ENCODE measurements at regions not wholly inside any gene's neighbourhood (a gene's known extent, or its start where the extent isn't known, plus 50 kb on each side); places are given as distances from the start of the nearest gene placed in this dataset.

DNA sequence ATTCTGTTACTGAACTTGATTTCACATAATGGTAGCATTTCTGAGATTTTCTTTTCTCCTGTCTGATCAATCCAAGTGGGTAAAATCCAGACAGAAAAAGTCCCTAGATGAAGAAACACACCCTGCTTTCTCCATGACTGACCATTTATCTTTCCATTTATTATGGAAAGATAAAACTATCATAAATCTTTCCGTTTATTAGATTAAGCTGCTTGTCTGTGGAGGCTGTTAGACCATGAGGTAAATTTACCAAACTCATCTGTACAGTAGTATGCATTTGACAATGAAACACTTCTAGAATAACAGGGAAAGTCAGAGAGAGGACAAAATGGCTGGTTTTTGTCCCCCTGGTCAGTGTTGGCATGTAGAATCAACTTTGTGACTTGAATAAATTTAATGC, 491.2 kb upstream of the SEMA6A start:
- in situ Hi-C loops (cut with MboI; ENCODE audit: low sequenced_read_pairs), result no loop called here

DNA sequence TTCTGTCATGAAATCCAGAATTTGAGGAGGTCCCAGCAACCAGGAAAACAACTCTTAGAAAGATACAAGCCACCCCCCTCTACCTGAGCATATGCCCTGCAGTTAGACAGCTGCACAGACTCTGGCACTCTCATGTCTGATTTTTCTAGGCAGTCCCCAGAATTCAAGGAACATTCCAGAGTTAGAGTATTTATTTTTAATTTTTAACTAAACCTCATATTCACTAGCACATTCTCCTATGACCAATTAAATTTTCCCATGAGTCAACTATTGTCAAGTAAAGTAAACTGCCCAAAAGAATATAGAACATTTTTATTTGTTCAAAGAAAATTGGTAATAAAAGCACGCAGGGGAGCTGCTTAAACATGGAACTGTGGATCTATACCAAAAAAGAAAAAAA, 490.5 kb upstream of the SEMA6A start:
- in situ Hi-C loops (cut with MboI; ENCODE audit: low sequenced_read_pairs), result no loop called here

DNA sequence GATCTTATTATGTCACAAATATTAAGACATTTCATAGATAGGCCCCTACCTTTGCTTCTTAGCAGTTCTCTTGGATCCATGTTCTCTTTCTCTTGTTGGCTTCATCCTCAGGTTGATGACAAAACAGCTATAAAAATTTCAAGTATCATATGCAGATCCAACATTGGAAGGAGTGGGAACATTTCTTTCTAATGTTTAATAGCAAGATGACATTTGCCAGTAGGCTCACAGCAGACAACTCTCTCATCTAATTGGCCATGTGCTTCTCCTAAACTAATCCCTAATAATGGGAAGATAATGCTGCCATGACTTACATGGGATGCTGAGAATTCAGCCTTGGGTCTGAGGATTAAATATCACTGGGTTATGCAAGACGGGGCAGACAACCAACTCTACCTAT, 485.5 kb upstream of the SEMA6A start:
- in situ Hi-C loops (cut with MboI; ENCODE audit: low sequenced_read_pairs), result no loop called here

DNA sequence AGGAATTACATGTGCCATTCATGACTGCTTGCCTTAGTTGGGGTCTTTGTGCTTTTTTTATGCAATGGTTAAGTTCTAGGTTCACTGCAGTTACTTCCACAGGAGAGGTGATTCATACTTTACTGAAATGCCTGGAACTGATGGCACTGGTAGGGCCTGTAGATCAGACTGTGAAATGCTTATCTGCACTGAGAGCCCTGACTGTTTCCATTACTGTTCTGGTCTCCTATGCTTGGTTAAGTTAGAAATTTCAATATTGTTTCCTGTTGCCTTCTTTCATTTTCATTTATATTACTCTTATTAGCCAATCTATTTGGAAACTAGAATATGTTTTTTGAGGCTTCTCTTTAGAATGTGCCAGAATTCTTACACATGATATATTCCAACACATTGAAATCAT, 484.1 kb upstream of the SEMA6A start:
- in situ Hi-C loops (cut with MboI; ENCODE audit: low sequenced_read_pairs), result no loop called here

DNA sequence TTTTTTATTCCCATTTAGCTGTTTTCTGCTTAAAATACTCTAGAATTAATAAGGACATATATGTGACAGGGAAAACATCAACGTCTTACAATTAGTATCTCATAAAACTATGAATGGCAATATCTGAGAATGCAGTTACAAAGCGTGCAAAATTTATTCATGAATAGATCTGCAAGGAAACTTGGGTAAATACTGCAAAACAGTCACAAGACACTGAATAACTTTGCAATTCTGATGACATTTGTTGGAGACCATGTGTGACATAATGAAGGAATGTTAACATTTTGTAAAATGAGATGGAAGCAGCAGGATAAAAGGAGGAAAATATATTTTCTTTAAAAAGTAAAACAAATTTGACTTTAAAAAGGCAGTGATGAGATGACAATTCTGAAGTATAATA, 480.9 kb upstream of the SEMA6A start:
- in situ Hi-C loops (cut with MboI; ENCODE audit: low sequenced_read_pairs), result no loop called here

DNA sequence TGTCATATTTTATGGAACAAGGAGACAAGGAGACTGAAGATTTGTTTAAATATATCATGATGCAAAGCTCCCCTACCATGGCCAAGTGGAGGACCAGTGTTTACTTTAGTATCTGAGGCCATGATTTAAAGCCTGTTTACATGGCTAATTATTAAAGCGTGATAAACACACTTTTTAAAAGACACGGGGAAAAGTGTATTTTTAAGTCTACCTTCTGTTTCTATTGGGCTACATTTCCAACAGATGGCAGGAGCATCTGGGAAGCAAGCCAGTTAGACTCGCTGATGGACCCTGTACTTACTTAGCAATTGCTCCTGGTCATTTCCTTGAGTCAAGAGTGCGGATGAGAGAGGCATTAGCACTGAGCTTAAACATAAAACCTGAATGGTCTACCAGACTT, 480.3 kb upstream of the SEMA6A start:
- in situ Hi-C loops (cut with MboI; ENCODE audit: low sequenced_read_pairs), result no loop called here

DNA sequence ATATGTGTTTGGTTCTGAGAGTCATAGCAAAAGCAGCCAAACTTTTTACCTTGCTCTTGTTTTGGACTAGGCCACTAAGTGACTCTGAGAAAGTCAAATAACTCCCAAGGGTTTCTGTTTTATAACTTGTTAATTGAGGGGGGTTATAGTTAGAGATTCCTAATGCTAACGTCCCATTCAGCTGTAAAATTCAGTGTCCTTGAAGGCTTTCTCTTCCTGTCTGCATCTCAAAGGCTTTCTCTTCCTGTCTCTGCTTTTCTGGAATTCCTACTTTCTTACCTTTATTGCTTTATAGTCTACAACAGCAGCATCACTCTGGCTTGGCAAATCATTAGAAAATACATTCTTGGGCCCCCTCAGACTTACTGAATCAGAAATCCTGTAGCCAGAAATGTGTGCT, 479.5 kb upstream of the SEMA6A start:
- in situ Hi-C loops (cut with MboI; ENCODE audit: low sequenced_read_pairs), result no loop called here

DNA sequence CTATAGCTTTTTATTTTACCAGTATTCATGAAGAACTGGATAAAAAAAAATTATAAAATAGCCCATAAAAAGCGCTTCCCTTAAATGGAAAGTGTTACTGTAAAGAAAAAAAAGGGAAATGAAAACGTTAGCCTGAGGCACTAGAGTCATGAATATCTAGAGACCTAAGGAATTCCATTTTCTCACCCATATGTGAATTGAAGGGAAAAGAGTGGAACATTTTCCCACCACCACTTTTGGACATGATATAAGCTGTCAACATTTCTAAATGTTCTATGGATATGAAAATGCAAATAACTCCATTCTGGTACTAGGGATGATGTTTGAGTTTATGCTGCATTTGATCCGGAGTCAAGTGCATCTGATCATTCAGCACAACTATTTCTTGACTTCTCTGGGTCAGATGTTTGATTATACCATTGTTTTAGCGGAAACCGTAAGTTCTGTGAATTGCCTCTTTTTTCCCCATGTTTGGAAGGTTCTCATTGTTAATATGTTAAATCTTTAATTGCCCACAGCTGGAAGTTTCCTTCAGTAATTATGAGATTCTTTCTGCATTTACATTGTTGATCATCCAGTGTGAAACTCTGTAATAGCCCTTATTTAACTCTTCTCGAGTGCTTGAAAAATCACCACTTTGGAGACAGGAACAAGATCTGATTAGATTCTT, 467.4 kb upstream of the SEMA6A start:
- in situ Hi-C loops (cut with MboI; ENCODE audit: low sequenced_read_pairs), result no loop called here

DNA sequence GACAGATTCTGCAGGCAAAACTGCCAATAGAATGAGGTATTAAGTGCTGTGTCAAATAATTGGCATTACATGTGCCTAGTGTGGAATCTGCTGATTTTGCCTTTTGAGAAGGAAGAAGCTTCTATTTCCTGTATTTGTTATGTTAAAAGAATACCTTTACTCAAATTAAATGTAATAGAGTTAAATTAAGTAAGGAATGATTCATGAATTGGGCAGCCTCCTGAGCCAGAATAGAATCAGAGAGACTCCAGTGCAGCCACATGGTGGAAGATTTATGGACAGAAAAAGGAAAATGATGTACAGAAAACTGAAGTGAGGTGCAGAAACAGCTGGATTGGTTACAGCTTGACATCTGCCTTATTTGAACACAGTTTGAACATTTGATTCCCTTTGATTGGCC, 464.4 kb upstream of the SEMA6A start:
- in situ Hi-C loops (cut with MboI; ENCODE audit: low sequenced_read_pairs), result no loop called here

DNA sequence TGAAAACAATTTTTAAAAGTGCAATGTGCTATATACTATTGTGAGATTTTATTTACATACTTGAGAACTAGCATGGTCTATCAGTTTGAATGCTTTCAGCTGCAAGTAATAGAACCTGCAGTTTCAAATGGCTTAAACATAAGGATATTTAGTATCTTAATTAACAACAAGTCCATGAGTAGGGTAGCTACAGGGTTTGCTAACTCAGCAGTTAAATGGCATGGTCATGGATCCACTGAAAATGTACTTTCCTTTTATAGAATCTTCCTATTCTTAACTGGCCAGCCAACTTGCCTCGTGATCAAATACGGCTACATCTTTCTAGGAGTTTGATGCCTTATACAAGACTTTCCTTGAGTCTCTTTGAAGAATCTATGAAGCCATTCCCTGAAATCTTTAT, 452.8 kb upstream of the SEMA6A start:
- in situ Hi-C loops (cut with MboI; ENCODE audit: low sequenced_read_pairs), result no loop called here

DNA sequence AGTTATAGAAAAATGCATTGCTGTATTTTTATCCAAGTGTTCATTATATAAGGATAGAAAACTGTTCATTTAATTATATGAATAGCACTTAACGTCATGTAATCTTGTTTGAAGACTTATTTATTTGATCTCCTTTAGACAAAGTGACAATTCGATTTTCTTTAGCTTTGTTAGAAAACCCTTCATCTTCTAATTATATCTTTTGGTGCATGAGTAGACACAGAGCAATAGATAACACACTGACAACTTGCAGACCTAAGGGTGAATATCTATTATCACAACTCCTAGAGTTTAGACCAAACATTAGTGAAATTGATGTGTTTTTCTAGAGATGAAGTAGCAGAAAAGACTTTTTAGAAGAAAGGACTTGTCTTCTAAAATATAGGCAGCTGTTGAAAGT, 446.4 kb upstream of the SEMA6A start:
- in situ Hi-C loops (cut with MboI; ENCODE audit: low sequenced_read_pairs), result no loop called here

DNA sequence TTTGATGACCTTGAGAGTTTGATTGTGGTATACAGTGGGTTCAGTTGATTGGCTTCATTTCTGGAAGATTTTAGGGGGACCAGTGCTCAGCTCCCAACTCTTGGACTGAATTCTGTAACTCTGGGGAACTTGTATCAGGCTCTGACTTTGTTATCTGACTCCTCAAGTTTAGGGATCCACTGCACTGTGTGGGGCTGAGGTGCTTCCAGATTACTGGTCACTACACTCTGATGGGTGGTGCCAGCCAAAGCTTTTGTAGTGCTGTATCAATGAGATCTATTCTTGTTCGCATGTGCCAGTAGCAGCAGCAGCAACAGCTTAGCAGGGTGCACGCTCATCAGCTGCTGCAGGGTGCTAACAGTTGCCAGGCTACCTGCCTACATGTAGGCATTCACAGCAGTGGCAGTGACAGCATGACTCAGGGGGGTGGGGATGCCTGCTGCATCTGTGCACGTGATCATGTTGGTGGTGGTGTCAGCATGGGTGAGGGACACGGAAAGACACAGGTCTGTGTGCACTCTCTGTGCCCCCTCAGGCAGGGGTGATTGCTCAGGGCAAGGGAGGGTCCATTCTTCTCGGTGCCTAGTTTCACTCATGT, 438.8 kb upstream of the SEMA6A start:
- in situ Hi-C loops (cut with MboI; ENCODE audit: low sequenced_read_pairs), result no loop called here

DNA sequence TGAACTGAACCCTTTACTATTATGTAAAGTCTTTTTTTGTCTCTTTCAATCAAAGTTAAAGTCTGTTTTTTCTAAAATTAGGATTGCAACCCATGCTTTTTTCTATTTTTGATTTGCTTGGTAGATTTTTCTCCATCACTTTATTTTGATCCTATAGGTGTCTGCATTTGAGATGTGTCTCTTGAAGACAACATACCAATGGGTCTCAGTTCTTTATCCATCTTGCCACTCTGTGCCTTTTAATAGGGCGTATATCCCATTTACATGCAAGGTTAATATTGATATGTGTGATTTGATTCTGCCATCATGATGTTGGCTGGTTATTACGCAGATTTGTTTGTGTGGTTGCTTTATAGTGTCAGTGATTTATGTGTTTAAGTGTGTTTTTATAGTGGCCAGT, 436.0 kb upstream of the SEMA6A start:
- in situ Hi-C loops (cut with MboI; ENCODE audit: low sequenced_read_pairs), result no loop called here

DNA sequence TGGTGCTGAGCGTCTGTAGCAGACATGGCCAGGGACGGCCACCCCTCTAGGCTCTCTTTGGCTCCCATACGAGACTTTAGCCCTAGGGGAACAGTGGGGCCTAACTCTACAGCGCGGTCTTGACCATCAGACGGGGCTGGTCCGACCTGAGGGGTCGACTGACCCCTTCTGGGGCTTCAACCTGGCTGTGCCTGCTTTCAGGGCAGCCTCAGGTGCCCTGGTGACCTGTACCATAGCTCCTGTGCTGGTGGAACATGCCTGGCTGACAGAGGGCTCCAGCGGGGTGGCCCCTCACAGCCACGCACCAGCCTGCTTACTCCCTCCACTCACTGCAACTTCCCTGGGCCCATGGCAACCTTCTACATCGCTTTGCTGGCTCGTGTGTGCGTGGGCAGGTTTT, 423.4 kb upstream of the SEMA6A start:
- in situ Hi-C loops (cut with MboI; ENCODE audit: low sequenced_read_pairs), result no loop called here

DNA sequence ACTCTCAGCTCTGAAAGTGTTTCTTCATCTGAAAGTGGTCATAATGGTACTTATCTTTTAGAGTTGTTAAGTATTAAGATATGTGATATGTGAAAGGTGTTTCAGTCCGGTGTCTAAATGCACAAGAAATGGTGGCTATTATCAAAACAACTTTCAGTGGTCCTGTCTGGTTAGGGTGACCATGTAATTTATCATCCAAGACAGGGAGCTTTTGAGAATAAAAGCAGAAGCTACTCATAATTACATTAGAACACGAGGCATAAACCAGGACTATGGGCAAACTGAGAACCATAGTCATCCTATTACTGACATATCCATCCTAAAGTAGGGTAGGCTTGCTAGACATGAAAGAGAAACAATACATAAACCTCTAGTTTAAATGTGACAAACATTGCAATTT, 418.1 kb upstream of the SEMA6A start:
- in situ Hi-C loops (cut with MboI; ENCODE audit: low sequenced_read_pairs), result no loop called here

DNA sequence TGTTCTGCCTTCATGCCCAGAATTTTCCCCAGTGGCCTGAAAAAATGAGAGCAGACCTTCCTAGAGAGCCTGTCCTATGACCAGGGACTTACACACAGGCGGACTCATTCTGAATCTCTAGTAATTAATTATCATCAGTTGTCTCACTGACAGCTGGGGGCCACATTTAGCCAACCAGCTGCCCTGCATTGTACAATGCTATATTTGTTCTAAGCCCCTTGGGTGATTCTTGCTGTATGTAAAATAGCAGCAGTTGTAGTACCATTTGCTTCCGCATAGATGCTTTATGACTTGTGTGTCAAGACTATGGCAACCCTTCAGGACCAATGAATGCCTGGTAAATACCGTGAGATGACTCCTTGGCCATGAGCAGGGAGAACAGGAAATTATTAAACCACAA, 415.4 kb upstream of the SEMA6A start:
- in situ Hi-C loops (cut with MboI; ENCODE audit: low sequenced_read_pairs), result no loop called here

DNA sequence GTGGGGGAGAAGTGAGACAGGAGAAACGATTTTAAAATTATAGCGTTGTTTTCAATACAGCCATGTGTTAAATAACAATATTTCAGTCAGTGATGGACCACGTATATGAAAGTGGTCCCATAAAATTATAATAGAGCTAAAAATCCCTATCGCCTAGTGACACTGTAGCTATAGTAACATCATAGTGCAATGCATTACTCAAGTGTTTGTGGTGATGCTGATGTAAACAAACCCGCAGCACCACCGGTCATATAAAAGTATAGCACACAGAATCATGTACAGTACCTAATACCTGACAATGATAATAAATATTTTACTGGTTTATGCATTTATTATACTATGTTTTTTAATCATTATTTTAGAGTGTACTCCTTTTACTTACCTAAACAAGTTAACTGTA, 407.4 kb upstream of the SEMA6A start:
- in situ Hi-C loops (cut with MboI; ENCODE audit: low sequenced_read_pairs), result no loop called here

DNA sequence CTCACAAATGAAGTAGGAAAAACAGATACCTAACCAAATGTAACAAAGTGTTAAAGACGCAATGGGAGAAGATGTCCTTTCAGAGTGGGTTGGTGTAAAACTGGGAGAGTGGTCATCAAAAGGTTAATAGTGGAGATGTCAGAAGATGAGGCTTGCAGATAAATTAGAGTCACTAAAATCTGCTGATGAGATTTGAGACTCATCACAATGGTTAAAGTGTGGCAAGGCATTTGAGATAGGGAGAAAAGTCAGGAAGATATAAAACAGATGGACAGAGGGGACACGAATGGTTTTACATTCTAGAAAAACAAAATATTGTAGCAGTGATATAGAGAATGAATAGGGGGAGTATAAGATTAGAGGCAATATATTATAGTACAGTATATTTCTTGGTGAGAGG, 406.0 kb upstream of the SEMA6A start:
- in situ Hi-C loops (cut with MboI; ENCODE audit: low sequenced_read_pairs), result no loop called here

DNA sequence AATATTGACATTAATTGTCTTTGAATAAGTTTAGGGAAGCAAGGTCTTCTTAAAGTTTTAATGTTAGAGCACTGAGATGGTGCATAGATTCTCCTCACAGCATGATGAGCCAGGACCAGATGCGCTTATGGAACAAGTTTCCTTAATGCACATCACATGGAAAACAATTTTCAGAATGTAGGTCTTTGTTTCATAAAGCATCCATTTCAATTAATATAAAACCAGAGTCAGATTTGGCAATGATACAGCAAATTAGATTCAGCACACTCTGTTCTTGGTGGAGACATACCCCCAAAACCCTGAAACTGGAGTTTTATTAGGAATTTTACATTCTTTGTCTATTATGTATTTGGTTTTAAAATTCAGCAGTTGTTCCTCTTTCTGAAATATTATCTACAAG, 402.1 kb upstream of the SEMA6A start:
- in situ Hi-C loops (cut with MboI; ENCODE audit: low sequenced_read_pairs), result no loop called here

DNA sequence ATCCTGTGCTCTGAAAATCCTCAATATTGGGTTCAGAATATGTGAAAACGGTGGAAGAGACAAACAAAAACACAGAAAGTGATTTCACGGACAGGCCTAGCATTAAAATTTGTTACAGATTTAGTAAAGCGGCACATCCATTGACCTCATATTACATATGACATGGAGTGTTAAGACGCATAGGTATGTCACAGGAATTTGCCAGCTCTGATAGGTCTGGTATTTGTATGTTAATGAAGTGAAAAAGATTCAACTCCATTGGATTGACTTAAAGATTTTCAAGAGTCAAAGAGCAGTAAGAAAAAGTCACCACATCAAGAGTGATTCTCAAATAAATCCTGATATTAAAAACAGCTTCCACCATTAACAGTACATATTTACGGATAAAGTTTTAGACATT, 396.5 kb upstream of the SEMA6A start:
- in situ Hi-C loops (cut with MboI; ENCODE audit: low sequenced_read_pairs), result no loop called here

DNA sequence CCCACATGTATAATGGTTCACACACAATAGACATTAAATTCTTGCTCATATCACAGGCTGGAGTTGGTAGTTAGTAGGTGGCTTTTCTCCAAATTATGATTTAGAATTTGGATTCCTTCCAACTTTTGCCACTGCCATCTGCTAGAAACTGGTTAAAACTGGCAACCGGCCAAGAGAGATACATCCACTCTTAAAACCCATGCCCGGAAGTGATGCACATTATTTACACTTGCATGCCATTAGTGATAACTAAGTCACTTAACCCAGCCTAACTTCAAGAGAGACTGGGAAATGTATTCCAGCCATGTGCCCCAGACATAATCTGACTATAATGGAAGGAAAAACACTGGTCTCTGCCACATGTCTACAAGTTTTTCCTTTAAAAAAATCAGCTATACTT, 395.7 kb upstream of the SEMA6A start:
- in situ Hi-C loops (cut with MboI; ENCODE audit: low sequenced_read_pairs), result no loop called here

DNA sequence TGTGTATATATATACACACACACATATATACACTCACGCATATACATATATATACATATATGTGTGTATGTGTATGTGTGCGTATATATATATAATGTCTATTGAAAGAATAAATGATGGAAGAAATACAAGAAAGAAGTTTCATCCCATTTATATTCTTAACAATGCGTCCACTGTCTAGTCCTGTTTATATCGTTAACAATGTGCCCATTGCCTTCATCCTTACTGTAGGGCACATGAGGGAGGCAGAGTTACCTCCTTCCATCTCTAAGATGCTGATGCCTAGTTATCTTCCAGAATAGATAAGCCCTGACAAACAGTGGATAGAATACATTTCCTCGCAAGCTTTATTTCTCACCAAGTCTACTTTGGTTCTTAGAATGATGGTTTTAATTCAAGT, 389.8 kb upstream of the SEMA6A start:
- in situ Hi-C loops (cut with MboI; ENCODE audit: low sequenced_read_pairs), result no loop called here

DNA sequence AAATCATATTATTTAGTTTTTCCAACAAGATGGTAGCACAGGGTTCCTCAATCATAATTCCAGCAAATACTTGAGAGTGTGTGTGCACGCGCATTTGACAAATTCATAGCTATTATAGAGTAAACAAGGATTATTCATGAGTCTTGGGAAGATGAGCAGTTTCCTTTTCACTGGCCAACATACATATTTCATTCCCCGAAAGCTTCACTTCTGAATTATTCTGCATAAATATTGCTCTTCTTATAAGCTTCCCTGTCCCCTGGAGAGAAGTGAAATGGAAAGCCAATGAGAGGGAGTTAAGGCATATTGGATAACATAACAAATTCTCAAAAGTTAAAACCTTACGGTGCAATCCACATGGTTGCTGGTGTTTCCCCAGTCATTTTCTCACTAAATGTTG, 386.4 kb upstream of the SEMA6A start:
- in situ Hi-C loops (cut with MboI; ENCODE audit: low sequenced_read_pairs), result no loop called here

Measured in HL-60/S4 (cell line).